DMS153 (cell line): ENCODE measurements at regions not wholly inside any gene's neighbourhood (a gene's known extent, or its start where the extent isn't known, plus 50 kb on each side); places are given as distances from the start of the nearest gene placed in this dataset.
"Not testable (repeated sequence)": the region's sequence is repeated elsewhere in the genome, so short reads cannot be mapped to it uniquely, and the experiment has no call there.

Experiments used
- DNase-seq: peaks from one replicate; lab custom pipeline; 2025; lab: John Stamatoyannopoulos, UW

GRCh38 chr14:61167642-61168041, 113.5 kb downstream of the TMEM30B start:
- no peak for DNase-seq

- no peak for DNase-seq
Observed at GRCh38 chr14:61160798-61161197, 120.3 kb downstream of the TMEM30B start.

- no peak for DNase-seq
Observed at GRCh38 chr14:61154641-61155040, 126.5 kb downstream of the TMEM30B start.

- no peak for DNase-seq
Observed at GRCh38 chr14:61153914-61154545, 127.1 kb downstream of the TMEM30B start.

- no peak for DNase-seq
Observed at GRCh38 chr14:61153431-61153830, 127.7 kb downstream of the TMEM30B start.

GRCh38 chr14:61152851-61153364, 128.2 kb downstream of the TMEM30B start:
- DNase-seq: no peak

- no peak for DNase-seq
Observed at GRCh38 chr14:61151251-61151650, 129.9 kb downstream of the TMEM30B start.

- no peak for DNase-seq
Observed at GRCh38 chr14:61150851-61151250, 130.3 kb downstream of the TMEM30B start.

GRCh38 chr14:61149896-61150295, 131.2 kb downstream of the TMEM30B start:
- no peak for DNase-seq

GRCh38 chr14:61148742-61149350, 132.3 kb downstream of the TMEM30B start:
- no peak for DNase-seq

- DNase-seq: no peak
Observed at GRCh38 chr14:61147831-61148549, 133.1 kb downstream of the TMEM30B start.

- DNase-seq: no peak
Observed at GRCh38 chr14:61147381-61147821, 133.7 kb downstream of the TMEM30B start.

GRCh38 chr14:61146899-61147298, 134.2 kb downstream of the TMEM30B start:
- DNase-seq: no peak

- DNase-seq: no peak
Observed at GRCh38 chr14:61145903-61146481, 135.1 kb downstream of the TMEM30B start.

GRCh38 chr14:61145034-61145902, 135.9 kb downstream of the TMEM30B start:
- no peak for DNase-seq

- not testable (repeated sequence) for DNase-seq
Observed at GRCh38 chr14:61144117-61145033, 136.8 kb downstream of the TMEM30B start.

GRCh38 chr14:61140872-61141271, 140.3 kb downstream of the TMEM30B start:
- DNase-seq: no peak

- DNase-seq: no peak
Observed at GRCh38 chr14:61140271-61140670, 140.9 kb downstream of the TMEM30B start.

GRCh38 chr14:61139006-61139599, 142.0 kb downstream of the TMEM30B start:
- DNase-seq: no peak

- DNase-seq: no peak
Observed at GRCh38 chr14:61132894-61133293, 148.2 kb downstream of the TMEM30B start.
